ENCODE measurements at regions not wholly inside any gene's neighbourhood (a gene's known extent, or its start where the extent isn't known, plus 50 kb on each side); places are given as distances from the start of the nearest gene placed in this dataset.

GRCh38 chr2:217045700-217046475 lies 186.0 kb upstream of the TNP1 start:
- TF ChIP-seq CTCF (conservative IDR thresholded peaks at IDR 0.05) (no peak), EZH2 (IDR thresholded peaks at IDR 0.05; ENCODE audit: low read depth) (no peak)

Data from PC-9 (cell line).